NCI-H2081 (cell line): ENCODE measurements at regions not wholly inside any gene's neighbourhood (a gene's known extent, or its start where the extent isn't known, plus 50 kb on each side); places are given as distances from the start of the nearest gene placed in this dataset.

Experiments
- DNase-seq, 2 experiments: peaks; one replicate each; lab custom pipeline; 2025; lab: John Stamatoyannopoulos, UW

DNA sequence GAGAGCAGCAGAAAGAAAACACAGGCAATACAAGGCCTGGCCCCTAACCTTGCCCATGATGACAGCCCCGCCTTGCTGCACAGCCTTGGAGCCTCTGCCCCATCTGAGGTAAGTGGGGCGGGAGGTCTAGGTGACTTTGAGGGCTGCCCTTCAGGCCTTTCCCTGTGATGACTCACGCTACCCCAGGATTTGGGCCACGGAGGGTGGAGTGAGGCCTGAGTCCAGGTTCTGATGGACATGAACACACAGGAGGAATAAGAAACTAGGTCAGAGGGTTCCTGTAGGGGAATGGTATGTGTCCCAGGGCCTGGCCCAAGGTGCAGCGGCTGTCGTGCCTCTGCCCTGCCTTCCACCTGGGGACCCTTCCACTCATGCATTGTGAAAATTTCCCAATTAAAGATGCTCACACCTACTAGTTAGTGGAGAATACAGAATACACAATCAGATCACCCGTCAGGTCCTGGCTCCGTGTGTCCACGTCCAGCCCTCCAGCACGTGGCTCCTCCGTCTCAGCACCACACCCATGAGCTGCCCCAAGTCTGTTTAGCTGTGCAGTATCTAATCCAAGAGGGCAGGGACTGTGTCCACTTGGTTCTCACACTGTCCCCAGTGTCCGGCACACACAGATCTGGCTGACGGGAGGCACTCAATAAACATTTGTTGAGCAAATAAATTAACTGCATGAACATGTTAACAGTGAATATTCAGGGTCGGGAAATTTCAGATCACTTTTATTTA lies 111.0 kb downstream of the CHST1 start:
- no peak for DNase-seq

DNA sequence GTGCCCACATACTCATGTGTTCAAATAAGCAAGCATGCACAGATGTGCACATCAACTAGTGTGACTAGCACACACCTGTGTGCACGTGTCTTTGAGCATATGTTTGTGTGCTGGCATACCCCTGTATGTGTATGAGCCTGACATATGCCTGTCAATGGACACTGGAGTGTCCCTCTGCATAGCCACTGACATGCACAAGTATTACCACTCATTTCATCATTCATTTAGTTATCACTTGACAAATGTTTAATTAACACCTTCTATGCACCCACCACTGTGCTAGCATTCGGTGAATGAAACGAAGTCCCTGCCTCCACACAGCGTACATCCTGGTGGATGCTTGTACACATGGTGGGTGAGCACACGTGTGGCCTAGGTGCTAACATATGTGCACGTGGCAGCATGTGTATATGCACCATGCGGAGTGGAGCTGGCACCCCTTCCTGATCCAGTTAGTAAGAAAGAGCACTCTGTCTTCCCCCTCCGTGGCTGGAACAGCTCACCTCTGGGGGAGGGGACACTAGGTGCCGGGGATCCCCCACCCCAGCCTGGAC lies 112.0 kb downstream of the CHST1 start:
- no peak for DNase-seq

DNA sequence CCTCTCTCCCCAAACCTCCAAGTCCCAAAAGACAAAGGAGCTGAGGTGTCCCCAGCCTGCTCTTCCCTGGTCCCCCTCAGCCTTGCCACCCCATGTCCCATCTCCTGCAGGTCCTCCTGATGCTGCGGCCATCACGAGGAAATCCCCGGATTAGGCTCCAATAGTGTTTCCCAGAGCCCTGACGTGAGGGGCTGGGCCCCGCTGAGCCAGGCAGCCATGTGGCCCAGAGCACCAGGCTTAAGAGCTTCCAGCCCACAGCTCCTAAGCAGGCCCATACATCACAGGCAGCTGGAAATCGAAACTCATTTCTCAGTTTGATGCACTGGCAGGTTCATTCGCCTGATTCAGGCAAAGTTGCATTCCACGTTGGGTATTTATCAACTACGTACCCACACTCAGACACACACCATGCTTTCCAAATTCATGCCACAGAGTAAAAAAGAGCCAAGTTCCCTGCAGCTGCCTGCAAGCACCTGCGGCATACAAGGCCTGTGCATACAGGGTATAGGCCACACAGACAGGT lies 114.2 kb downstream of the CHST1 start:
- no peak for DNase-seq

DNA sequence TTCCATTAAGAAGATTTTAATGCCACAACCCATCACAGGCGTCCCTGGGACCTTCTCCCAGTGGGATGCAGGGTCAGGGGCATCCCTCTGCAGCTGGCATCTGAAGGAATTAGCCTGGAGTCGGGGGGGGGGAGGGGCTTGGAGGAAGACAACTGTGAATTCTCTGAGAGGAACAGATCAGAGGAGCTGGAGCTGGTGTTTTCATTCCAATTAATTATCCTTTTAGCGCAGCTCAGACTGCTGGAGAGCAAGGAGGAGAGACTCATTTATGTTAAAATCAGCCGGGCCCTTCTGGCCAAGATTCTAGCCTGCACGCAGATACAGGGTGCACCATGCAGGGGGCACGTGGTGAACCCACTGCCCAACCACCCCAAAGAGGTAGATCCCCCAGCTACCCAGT lies 116.2 kb downstream of the CHST1 start:
- DNase-seq, result no peak

DNA sequence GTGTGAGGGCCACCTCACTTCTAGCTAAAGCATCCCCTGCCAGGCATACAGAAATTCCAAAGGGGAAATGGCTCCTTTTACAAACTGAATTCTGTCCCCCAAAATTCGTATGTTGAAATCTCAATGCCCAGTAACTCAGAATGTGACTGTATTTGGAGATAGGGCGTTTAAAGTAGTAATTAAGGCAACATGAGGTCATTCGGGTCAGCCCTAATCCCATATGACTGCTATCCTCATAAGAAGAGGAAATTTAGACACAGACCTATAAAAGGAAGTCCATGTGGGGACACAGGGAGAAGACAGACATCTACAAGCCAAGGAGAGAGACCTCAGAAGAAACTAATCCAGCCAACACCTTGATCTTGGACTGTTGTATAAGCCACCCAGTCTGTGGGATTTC lies 119.1 kb downstream of the CHST1 start:
- no peak for DNase-seq

DNA sequence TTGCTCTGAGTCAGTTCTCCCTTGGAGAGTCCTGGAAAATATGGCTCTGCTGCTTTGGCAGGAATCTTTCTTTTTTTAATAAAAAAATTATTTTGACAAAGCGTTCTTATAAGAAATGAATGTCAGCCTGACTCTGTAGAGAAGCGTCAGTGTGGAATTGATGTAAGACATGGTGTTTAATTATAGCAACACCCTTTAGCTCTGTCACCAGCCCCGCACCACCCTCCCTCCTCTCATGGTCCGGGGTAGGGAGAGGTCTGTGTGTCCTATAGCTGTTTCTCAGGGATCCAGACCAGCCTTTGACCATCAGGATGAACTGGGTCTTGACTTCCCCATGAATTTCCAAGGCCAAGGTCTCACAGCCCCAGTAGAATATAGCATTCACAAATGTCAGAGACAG lies 120.6 kb downstream of the CHST1 start:
- no peak for DNase-seq

DNA sequence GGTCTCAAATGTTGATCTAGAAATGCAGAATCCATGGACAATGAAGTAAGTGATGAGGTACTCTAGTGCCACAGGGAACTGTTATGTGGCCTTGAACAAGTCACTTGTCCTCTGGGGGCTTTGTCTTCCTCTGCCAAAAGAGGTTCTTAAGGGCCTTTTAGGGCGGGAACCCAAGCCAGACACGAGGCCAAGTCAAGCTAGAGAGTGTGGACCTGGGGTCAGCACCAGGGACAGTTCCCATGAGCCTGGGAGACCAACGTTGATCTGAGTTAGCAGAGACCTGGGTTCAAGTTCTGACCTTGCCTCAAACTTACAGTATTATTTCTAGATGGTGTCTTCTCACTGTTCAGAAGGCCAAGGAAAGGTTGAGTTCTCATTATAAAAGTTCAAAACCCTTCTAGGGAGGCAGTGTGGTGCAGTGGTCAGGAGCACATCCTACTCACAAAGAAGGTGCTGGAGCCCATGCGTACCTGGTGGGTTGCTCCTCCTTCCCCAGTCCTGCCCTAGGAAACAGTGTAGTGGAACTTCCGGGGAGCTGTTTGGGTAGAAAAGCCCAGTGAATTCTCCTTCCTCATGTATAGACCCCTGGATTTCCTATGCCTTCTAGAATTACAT lies 121.5 kb downstream of the CHST1 start:
- no peak for DNase-seq

DNA sequence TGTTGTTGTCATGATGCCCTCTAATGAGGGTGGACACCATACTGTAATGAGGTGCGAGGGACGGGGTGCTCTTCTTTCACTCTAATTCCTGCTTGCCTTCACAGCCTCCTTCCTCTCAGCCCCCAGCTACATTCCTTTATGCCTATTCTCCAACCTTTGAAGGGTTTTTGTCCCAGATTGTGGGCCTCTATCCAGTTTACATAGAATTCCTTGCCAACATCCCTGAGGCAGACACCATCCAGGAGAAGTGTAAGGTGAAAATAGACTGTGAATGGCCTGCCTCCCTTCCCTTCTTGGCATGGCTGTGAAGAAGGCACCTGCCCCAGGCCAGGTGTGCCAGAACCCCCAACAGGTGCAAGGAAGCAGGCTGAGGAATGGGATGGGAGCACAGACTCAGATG lies 122.3 kb downstream of the CHST1 start:
- DNase-seq, result no peak

DNA sequence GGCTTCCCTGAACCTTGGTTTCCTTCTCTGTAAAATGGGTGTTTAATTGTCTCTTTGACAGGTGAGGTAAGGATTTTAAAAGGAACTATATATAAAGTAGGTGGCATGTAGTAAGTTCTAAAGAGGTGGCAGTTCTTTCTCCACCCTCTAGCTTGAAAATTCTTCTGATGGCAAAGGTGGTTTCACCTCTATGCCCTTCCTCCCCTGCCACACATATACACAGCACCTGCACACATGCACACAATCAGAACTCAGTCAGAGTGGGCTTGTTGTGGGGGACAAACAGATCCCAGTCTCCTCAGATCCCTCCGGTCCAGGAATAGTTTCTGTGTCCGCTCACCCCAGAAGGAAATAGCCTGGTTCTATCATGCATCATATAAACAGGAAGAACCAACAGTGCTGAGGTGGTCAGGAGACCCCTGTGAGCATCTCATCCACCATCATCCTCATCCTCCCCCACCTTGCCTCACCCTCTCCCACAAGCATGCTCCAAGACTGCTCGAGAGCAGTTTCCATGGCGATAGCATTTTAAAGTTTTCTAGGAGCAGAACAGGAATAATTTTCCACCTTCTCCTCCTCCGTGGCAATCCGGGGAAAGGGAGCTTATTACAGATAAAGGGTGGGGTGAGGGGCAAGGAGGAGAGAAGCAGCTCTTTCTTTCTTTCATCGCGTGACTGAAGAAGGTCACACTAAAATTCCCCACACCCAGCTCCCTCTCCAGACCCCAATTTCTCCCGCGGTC lies 123.6 kb downstream of the CHST1 start:
- no peak for DNase-seq

DNA sequence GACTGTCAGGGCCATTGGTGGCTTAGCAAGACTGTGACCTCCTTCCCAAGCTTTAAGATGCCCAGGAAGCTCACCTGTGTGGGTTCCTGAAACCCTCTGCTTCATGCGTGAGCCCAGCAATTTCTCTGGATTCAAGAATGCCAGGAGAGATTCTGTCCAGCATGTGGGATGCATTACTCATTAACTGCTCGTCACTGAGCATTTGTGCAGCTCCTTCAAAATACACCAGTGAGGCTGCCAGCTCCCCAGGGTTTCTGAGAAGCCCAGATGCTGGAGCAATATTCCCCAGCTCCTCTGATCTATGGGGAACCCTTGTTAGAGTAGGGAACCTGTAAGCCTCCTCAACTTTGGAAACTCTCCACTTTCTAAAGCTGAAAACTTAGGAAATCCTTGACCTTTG lies 126.5 kb downstream of the CHST1 start:
- no peak for DNase-seq

DNA sequence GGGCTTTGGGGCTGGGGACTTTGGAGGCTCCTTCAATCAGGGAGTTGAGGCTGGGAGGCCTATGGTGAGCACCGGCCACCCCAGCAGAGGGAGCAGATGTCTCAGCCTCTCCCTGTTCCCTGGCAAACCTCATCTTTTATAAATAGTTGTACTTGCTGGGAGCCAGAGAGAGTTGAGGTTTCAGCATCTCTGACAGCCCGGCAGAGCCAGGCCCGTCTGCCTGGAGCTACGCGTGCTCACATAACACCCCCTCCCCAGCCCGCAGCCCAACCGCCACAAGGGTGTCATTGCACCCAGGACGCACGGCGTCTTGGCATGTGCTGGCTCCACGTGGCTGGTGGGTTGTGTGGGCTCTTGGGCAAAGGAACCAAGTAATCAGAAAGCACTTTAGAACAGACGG lies 127.1 kb downstream of the CHST1 start:
- DNase-seq, result no peak

DNA sequence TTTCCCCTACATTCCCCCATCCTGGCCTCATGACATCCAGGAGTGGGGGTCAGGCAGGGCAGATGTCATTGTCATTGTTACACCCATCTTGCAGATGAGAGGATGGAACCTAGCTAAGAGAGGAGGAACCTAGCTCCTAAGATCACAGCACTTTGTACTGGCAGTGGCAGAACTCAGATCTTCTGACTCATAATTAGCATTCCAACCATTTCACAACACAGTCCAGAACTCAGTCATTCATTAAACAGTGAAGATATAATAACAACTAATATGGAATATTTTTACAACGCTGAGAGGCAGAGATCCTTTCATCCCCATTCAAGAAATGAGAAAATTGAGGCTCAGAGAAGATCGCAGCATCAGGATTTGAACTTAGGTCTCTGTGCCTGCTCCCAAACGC lies 127.8 kb downstream of the CHST1 start:
- DNase-seq, result no peak

DNA sequence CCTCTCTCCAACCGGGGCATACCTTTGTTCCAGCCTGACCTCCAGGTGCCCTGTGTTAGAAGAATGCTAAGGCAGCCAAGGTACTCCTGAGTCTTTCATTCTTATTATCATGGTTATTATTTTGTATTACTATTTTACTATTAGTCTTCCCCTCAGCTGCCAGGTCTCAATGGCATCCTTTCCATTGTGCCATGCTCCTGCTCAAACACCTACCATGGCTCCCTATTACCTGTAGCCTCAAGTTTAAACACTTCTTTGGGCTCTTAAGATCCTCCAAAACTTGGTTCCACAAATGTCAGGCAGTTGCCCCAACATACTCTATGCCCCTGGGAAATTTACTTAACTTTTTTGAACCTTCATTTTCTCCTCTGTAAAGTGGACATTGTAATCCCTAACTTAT lies 130.4 kb downstream of the CHST1 start:
- DNase-seq, result no peak

DNA sequence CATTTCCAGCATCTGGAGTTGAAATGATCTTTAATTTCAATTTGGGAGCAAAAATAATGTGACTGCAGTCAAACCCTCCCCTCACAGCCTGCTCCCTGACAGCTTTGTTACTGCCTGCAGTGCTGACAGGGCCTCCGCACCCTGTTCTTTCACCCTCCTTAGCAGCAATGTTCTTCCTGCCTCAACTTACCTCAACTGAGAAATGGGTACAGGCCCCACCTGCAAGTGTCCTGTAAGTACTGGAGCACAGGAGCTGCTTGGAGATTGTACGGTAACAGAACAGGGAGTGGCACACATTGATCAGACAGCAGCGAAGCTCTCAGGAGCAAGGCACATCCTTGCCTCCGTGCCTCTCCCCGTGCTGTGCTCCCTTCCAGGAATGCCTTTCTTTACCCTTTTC lies 131.3 kb downstream of the CHST1 start:
- no peak for DNase-seq

DNA sequence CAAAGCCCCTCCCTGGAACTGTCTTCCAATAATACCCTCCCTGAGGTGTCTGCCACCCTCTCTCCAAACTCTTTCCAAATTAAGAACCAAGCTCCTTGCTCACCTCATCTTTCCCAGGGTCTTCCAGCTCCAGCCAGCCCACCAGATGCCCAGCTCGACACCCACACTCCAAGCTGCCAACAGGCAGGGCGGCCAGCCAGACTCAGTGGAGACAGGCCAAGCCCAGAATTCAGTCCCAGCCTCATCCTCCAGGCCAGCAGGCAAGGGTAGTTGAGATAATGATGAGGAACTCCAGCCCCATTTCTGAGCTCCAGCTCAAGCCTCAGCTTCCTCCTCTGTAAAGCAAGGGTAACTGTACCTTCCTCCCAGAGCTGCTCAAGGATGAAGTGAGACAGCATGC lies 132.9 kb downstream of the CHST1 start:
- DNase-seq, result no peak

DNA sequence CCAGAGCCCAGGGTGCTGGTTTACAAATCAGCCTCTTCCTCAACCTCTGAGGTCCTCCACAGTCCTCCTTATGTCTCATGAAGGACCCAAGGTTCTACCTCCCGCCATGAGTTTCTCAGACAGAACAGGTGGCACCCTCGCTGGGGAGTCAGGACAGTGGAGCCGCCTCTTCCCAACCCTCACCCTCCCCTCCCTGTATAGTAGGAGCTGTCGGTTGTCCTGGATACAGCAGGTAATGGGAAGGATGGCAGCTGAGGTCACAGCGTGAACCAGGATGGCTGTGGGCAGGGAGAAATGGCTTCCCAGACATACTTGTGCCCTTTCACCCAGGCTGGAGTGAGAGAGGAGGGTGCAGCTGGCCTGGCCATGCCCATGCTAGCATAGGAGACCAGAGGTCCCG lies 134.6 kb downstream of the CHST1 start:
- DNase-seq, result no peak

DNA sequence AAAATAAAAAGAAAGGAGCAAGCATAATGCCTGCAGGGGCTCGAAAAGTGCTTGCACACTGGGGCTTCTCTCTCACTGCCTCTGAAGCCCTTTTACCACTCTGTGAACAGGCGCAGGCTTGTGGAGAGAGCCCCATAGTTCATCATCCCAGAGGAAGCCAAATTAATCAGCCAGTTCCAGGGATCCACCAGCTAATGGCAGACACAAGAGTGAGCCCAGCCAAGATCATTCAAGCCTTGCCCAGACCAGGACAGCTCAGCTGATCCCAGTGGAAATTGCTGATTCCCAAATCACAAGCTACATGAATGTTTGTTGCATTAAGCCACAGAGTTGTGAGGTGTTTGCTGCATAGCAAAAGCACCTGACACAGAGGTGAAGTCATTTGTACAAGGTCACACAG lies 135.3 kb downstream of the CHST1 start:
- DNase-seq, result no peak

DNA sequence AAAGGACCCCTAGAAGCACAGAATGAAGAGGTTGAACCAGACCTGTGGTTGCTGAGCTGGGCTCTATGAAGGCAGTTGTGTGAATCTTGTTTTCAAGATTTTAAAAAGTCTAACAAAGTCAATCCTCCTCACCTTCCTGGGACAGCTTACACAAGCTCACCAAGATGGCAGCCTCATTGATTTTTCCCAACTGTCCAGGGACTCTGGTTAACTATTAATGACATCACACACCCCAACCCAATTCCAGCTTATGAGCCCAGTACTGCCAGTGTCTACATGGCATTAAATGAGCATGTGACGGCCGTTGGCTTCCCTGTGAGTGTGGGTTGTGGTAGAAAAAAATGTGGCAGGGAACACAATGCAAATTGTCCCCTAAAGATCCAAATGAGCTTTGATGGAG lies 137.0 kb downstream of the CHST1 start:
- no peak for DNase-seq

DNA sequence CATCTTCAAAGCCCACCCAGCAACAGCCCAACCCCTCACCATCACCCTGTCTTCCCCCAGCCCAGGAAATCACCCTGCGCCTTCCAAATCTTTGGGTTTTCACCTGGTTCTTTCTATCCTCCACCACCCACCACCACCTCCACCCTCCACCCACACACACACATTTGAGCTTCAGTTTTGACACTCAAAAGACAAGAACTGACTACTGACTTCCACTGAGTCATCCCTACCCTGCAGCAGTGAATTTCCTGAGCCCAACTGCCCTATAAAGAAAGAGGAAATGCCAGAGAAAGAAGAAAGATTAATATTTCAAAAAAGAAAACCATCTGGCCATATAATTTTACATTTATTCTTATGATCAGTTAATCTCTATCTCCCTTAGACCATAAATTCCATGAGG lies 137.5 kb downstream of the CHST1 start:
- DNase-seq, result no peak

DNA sequence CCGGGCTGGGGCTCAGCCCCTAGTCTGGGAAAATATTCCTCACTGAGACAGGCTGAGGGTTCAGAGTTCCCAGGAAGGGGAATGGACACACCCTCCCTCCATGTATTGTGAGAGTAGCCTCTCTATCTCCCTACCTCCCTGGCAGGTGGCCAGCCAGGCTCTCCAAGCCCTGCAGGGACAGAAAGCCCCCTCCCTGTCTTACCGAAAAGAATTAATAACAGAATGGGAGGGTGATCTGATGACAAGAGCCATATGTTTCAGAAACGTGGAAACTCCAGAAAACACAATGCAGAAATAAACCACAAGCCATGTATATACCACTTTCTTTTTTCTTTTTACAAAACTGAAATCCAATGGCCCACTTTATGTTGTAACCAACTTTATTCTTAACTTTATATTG lies 140.0 kb downstream of the CHST1 start:
- DNase-seq, result no peak

DNA sequence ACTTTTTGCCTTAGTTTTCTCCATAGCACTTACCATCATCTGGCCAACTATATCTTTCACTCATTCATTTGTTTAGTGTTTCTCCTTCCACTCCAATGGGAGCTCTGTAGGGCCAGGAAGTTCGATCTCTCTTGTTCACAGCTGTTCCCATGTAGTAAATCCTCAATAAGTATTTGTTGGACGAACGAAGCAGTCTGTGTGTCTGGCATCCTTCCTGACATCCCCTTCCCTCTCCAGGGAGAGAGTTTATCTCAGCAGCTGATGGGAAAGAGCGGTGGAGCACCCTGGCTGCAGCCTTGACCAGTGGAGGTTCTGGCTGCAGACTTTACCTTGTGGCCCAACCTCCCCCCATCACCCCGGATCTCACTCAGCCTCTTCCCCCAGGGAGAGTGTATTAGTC lies 141.7 kb downstream of the CHST1 start:
- DNase-seq, result no peak

DNA sequence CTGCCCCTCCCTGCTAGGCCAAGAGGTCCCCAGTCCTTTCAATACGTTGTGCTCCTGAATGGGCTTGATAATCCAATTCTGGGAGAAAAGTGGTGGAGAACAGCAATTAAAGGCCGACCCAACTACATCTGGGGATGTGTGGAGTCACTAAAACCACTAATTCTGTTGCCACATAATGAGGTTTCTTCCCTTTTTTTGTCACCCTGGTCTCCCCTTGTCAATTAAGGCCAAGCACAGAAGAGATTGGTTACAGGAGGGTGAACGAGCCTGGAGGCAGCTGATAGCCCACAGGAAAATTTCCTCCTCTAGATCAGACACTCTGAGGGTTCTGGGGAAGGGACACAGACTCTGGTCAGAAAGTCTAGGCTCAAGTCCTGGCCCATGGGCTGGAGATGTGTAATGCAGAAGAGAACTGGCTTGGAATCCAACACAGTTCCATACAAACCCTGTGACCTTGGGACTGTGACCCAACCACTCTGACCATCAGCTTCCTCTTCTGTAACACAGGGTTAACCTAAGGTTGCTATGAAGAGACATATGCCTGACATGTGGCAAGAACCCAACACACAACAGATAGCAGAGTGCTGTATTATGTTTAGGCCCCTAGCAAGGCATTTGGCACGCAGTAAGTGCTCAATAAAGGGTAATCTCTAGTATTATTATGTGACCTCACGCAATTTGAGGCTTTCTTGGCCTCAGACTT lies 146.4 kb downstream of the CHST1 start:
- DNase-seq, result no peak
